HG03060 (cell line): ENCODE measurements at regions not wholly inside any gene's neighbourhood (a gene's known extent, or its start where the extent isn't known, plus 50 kb on each side); places are given as distances from the start of the nearest gene placed in this dataset.
"Not testable (repeated sequence)": the region's sequence is repeated elsewhere in the genome, so short reads cannot be mapped to it uniquely, and the experiment has no call there.

Source experiments
- ATAC-seq: cut with Tn5 transposase; IDR thresholded peaks from one replicate; pipeline ENCODE4 v1.9.1; 2021; ENCODE audit warnings: low read depth, moderate number of reproducible peaks; ENCODE audit not compliant: unreplicated experiment

GRCh38 chr7:88617185-88617584, 142.3 kb upstream of the ZNF804B start:
- no peak for ATAC-seq

GRCh38 chr7:88615336-88615735, 144.2 kb upstream of the ZNF804B start:
- no peak for ATAC-seq

- no peak for ATAC-seq
These were observed 144.8 kb upstream of the ZNF804B start for GRCh38 chr7:88614736-88615135.

GRCh38 chr7:88610942-88611341, 148.6 kb upstream of the ZNF804B start:
- no peak for ATAC-seq

- ATAC-seq, result no peak
These were observed 158.8 kb upstream of the ZNF804B start for GRCh38 chr7:88600695-88601094.

GRCh38 chr7:88599528-88599927, 160.0 kb upstream of the ZNF804B start:
- no peak for ATAC-seq

GRCh38 chr7:88597941-88598425, 161.5 kb upstream of the ZNF804B start:
- ATAC-seq, result no peak

GRCh38 chr7:88590963-88591362, 168.5 kb upstream of the ZNF804B start:
- ATAC-seq, result no peak

- no peak for ATAC-seq
These were observed 169.6 kb upstream of the ZNF804B start for GRCh38 chr7:88589927-88590326.

GRCh38 chr7:88586890-88587289, 172.6 kb upstream of the ZNF804B start:
- no peak for ATAC-seq

- no peak for ATAC-seq
These were observed 173.3 kb upstream of the ZNF804B start for GRCh38 chr7:88586219-88586618.

GRCh38 chr7:88576720-88577119, 182.8 kb upstream of the ZNF804B start:
- no peak for ATAC-seq

GRCh38 chr7:88566162-88566729, 193.3 kb upstream of the ZNF804B start:
- no peak for ATAC-seq

- no peak for ATAC-seq
These were observed 194.1 kb upstream of the ZNF804B start for GRCh38 chr7:88565401-88565800.

GRCh38 chr7:88556441-88556840, 203.1 kb upstream of the ZNF804B start:
- not testable (repeated sequence) for ATAC-seq

- not testable (repeated sequence) for ATAC-seq
These were observed 204.7 kb upstream of the ZNF804B start for GRCh38 chr7:88554847-88555246.

GRCh38 chr7:88548399-88548798, 211.1 kb upstream of the ZNF804B start:
- no peak for ATAC-seq

- ATAC-seq, result no peak
These were observed 212.7 kb upstream of the ZNF804B start for GRCh38 chr7:88546808-88547207.

- no peak for ATAC-seq
These were observed 213.8 kb upstream of the ZNF804B start for GRCh38 chr7:88545663-88546062.

GRCh38 chr7:88540012-88540411, 219.5 kb upstream of the ZNF804B start:
- no peak for ATAC-seq

GRCh38 chr7:88539518-88539917, 220.0 kb upstream of the ZNF804B start:
- no peak for ATAC-seq

- no peak for ATAC-seq
These were observed 217.0 kb upstream of the STEAP4 start for GRCh38 chr7:88523645-88524044.

GRCh38 chr7:88522771-88523293, 216.1 kb upstream of the STEAP4 start:
- ATAC-seq, result no peak
